ENCODE measurements at regions not wholly inside any gene's neighbourhood (a gene's known extent, or its start where the extent isn't known, plus 50 kb on each side); places are given as distances from the start of the nearest gene placed in this dataset.

DNA sequence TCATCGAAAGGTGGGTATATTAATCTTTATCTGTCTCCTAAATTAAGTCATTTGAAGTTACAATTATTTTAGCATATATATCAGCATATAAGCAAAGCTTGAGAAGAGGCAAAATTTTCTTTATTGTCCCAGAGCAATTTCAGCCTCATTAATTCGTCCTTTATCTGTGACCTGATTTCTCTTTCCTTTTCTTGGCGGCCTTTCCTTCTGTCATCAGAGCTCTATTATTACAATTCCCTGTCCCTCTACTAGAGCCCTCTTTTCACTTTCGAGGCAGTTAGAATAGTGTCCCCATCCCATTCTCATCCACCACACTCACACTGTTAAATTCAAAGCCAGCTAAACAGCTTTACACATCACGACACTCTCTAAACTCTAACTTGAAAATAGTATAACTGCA lies 1293.2 kb upstream of the FAM98A start:
- ATAC-seq (no peak), DNase-seq (no peak)
- Mint-ChIP-seq H3K9me3 (peaks cover 5% of the 10 kb centered on the region), H3K4me3 (no peak overlapping the region), H3K27me3 (no peaks in the 10 kb centered on the region), H3K4me1 (no peaks in the 10 kb centered on the region), H3K27ac (no peak overlapping the region), H3K36me3 (ENCODE audit: low read depth) (no peaks in the 10 kb centered on the region)

DNA sequence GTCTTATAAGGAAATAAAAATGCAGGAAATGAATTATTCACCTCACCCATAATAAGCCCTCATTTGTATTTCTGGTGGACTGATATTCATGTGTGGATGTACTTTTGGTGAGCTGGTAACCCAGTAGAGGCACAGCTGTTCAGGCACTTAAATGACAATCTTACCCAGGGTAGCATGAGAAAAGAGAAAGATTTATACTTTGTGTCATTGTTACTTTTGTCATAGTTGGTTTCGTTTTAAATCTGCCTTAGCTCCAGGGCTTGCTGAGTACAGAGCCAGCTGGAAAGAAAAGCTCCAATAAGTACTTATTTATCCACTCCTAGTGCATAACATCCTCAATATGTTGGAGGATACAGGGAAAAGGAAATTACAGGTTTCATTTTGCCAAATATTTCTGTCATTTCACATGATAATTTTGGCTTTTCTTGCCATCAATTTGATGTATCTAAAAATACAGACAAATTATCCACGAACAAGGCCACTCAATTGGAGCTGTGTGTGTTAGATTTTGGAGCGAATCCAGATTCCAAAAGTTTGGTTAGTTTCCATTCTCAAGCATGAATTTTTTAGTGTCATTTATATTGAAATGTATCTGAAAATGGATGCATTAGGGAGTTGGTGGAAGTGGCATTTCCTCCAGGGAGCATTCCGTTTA lies 1276.1 kb upstream of the FAM98A start:
- Mint-ChIP-seq H3K4me1 (no peaks in the 10 kb centered on the region), H3K27me3 (no peaks in the 10 kb centered on the region), H3K36me3 (ENCODE audit: low read depth) (no peaks in the 10 kb centered on the region), H3K4me3 (no peak overlapping the region), H3K9me3 (peaks cover 3% of the 10 kb centered on the region), H3K27ac (no peak overlapping the region)
- no peak for ATAC-seq
- DNase-seq = no peak

DNA sequence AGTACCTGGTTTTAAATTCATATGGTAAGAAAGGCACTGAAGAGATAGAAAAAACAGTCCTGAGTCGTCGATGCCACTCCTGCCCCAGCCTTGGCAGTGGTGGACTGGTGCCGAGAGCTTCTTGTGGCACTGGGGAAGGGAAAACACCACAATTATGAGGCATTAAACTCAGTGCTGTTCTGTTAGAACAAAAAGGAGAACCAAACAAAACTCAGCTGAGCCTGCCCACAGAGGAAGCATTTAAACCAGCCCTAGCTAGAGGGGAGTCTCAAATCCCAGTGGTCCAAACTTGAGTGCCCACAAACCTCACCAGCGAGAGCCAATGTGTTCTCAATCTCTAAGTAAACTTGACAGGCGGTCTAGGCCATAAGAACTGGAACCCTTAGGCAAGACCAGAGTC lies 1254.5 kb upstream of the FAM98A start:
- no peak for ATAC-seq
- no peaks in the 10 kb centered on the region for H3K27me3 Mint-ChIP-seq
- DNase-seq = no peak
- no peak overlapping the region for H3K4me3 Mint-ChIP-seq
- no peak overlapping the region for H3K27ac Mint-ChIP-seq
- H3K36me3 Mint-ChIP-seq (ENCODE audit: low read depth) = no peaks in the 10 kb centered on the region
- no peaks in the 10 kb centered on the region for H3K4me1 Mint-ChIP-seq
- H3K9me3 Mint-ChIP-seq = peaks cover 29% of the 10 kb centered on the region

DNA sequence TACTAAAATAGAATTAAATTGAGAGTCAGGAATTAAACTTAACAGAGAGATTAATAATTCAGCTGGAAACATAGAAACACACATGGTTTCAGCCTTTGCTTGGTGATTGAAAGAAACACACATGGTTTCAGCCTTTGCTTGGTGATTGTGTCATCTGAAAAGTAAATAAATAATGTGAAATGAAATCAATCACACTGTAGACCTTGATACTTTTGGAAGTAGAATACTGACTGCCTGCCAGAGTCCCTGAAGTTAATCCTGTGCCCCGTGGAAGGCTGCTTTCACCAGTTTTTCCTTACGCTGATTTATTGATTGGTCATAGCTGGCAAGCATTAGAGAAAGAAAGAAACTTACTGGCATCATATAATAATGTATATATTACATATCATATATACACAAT lies 1252.7 kb upstream of the FAM98A start:
- Mint-ChIP-seq H3K9me3 (peaks cover 24% of the 10 kb centered on the region), H3K4me1 (no peaks in the 10 kb centered on the region), H3K4me3 (no peak overlapping the region), H3K27ac (no peak overlapping the region), H3K27me3 (no peaks in the 10 kb centered on the region), H3K36me3 (ENCODE audit: low read depth) (no peaks in the 10 kb centered on the region)
- DNase-seq = no peak
- ATAC-seq = no peak

DNA sequence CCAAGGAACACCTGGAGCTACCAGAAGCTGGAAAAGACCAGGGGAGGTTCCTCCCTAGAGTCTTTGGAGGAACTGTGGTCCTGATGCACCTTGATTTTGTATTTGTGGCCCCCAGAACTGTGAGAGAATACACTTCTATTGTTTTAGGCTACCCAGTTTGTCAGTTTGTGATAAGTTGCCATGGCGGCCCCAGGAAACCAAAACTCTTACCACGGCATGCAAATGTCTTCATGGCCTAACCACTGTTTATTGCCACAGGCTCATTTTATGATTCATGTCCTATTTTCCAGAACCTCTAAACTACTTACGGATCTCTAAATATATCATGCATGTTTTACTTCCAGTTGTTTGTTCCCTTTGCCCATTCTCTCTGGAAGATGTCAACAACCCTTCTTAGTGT lies 1250.7 kb upstream of the FAM98A start:
- Mint-ChIP-seq H3K4me3 (no peak overlapping the region), H3K4me1 (no peaks in the 10 kb centered on the region), H3K27ac (no peak overlapping the region), H3K27me3 (no peaks in the 10 kb centered on the region), H3K36me3 (ENCODE audit: low read depth) (no peaks in the 10 kb centered on the region), H3K9me3 (peaks cover 11% of the 10 kb centered on the region)
- ATAC-seq (no peak), DNase-seq (no peak)

DNA sequence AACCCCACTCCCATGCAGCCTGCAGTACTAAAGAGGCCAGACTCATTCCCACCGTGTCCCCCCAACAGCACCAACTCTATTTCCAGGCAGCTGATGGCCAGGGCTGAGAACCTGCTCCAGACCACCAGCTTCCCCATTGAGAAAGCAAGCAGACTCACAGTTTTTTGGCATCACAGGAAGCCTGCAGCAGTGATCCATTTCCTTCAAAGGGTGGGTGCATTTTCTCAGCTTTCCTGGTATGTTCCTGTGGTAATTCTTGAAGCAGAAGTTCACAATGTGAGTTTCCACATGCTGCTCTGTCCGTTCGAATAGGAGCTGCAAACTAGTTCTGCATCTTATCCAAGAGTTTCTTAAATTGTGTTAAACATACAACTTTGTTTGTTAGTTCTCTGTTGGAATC lies 1249.6 kb upstream of the FAM98A start:
- Mint-ChIP-seq H3K27me3 (no peaks in the 10 kb centered on the region), H3K4me3 (no peak overlapping the region), H3K27ac (no peak overlapping the region), H3K36me3 (ENCODE audit: low read depth) (no peaks in the 10 kb centered on the region), H3K4me1 (no peaks in the 10 kb centered on the region), H3K9me3 (peaks cover 11% of the 10 kb centered on the region)
- DNase-seq (no peak), ATAC-seq (no peak)

DNA sequence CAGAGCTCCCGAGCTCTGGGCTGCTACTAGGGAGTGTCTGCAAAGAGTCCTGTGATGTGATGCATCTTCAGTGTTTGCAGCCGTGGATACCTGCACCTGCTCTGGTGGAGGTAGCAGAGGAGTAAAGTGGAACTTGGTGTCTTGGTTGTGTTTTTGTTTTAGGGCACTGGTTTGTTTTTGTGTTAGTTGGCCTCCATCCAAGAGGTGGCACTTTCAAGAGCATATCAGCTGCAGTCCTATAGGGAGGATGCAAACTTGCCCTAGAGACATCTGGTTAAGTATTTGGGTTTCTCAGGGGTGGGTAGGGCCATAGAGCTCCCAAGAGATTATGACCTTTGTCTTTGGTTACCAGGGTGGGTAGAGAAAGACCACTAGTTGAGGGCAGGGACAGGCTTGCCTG lies 1249.0 kb upstream of the FAM98A start:
- Mint-ChIP-seq H3K9me3 (peaks cover 11% of the 10 kb centered on the region), H3K4me3 (no peak overlapping the region), H3K27me3 (no peaks in the 10 kb centered on the region), H3K4me1 (no peaks in the 10 kb centered on the region), H3K36me3 (ENCODE audit: low read depth) (no peaks in the 10 kb centered on the region), H3K27ac (no peak overlapping the region)
- no peak for DNase-seq
- ATAC-seq = no peak

DNA sequence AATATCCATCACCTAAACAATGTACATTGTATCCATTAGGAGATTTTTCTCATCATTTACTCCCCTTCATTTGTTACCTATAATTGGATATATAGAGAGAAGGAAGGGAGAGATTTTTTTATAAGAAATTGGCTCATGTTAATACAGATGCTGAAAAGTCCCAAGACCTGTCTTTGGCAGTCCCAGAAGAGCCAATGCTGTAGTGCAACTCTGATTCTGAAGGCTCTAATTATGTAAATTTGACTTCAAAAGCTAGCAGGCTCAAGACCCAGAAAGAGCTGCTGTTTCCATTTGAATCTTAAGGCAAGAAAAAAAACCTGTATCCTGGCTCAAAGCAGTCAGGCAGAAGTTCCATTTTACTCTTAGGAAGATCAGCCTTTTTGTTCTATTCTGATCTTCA lies 1245.5 kb upstream of the FAM98A start:
- H3K27me3 Mint-ChIP-seq = no peaks in the 10 kb centered on the region
- H3K4me3 Mint-ChIP-seq = no peak overlapping the region
- no peak for DNase-seq
- no peaks in the 10 kb centered on the region for H3K4me1 Mint-ChIP-seq
- no peaks in the 10 kb centered on the region for H3K36me3 Mint-ChIP-seq (ENCODE audit: low read depth)
- ATAC-seq = no peak
- H3K9me3 Mint-ChIP-seq = peaks cover 7% of the 10 kb centered on the region
- H3K27ac Mint-ChIP-seq = no peak overlapping the region

DNA sequence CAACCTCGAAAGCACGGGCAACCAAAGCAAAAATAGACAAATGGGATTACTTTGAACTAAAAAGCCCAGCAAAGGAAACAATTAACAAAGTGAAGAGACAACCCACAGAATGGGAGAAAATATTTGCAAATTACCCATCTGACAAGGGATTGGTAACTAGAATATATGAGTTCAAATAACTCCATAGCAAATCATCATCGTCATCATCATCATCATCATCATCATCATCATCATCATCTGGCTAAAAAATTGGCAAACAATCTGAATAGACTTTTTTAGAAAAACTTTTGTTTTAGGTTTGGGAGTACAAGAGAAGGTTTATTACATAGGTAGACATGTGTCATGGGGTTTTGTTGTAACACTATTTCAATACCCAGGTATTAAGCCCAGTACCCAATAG lies 1239.3 kb upstream of the FAM98A start:
- ATAC-seq (no peak), DNase-seq (no peak)
- H3K4me3 Mint-ChIP-seq = no peak overlapping the region
- no peaks in the 10 kb centered on the region for H3K4me1 Mint-ChIP-seq
- H3K27ac Mint-ChIP-seq = no peak overlapping the region
- no peaks in the 10 kb centered on the region for H3K27me3 Mint-ChIP-seq
- peaks cover 40% of the 10 kb centered on the region for H3K9me3 Mint-ChIP-seq
- no peaks in the 10 kb centered on the region for H3K36me3 Mint-ChIP-seq (ENCODE audit: low read depth)

DNA sequence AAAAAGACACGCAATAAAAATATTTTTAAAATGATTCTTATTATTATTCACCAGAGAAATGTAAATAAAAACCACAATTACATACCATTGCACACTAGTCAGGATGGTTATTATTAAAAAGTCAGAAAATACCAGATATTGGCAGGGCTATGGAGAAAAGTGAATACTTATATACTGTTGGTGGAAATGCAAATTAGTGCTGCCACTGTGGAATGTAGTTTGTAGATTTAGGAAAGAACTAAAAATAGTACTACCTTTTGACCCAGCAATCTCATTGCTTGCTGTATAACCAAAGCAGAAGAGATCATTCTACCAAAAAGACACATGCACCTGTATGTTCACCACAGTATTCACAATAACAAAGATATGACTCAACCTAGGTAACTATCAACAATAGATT lies 1237.3 kb upstream of the FAM98A start:
- H3K9me3 Mint-ChIP-seq = peaks cover 46% of the 10 kb centered on the region

DNA sequence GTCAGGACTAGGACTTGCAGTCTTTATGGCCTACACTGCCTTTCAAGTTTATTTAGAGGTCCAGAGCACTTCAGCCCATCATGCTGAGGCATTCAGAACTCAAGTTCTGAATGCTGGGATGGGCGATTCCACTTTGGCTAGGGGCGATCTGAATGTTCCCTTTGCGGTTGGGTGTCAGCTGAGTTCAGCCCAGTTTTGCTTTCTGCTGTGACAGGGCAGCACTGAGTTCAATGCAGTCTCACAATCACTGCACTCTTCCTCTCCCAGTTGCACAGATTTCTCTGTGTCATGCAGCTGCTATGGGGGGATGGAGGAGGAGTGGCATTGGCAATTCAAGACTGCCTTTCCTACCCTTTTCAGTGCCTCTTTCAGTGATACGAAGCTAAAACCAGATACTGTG lies 1232.0 kb upstream of the FAM98A start:
- DNase-seq (no peak), ATAC-seq (no peak)
- H3K36me3 Mint-ChIP-seq (ENCODE audit: low read depth) = no peaks in the 10 kb centered on the region
- no peak overlapping the region for H3K4me3 Mint-ChIP-seq
- H3K27ac Mint-ChIP-seq = no peak overlapping the region
- H3K4me1 Mint-ChIP-seq = no peaks in the 10 kb centered on the region
- no peaks in the 10 kb centered on the region for H3K27me3 Mint-ChIP-seq
- H3K9me3 Mint-ChIP-seq = peaks cover 38% of the 10 kb centered on the region

More for the DNA sequence above, 1237.3 kb upstream of the FAM98A start:
- Mint-ChIP-seq H3K4me3 (no peak overlapping the region), H3K27me3 (no peaks in the 10 kb centered on the region), H3K27ac (no peak overlapping the region), H3K36me3 (ENCODE audit: low read depth) (no peaks in the 10 kb centered on the region), H3K4me1 (no peaks in the 10 kb centered on the region)
- DNase-seq (no peak), ATAC-seq (no peak)

DNA sequence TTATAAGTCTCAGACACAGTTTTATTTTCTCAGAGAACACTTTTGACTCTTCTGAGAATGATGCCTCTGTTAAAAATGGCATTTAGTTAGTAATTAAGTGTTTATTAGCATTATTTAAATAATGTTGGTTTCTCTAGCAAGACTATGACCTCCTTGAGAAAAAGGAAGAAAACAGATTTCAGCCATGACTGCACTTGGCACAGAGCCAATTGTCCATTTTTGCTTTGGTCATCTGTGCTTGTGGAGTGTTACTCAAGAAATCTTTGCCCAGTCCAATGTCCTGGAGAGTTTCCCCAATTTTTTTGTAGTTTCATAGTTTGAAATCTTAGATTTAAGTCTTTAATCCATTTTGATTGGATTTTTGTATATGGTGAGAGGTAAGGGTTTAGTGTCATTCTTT lies 1229.4 kb upstream of the FAM98A start:
- no peak overlapping the region for H3K27ac Mint-ChIP-seq
- no peak for ATAC-seq
- peaks cover 30% of the 10 kb centered on the region for H3K9me3 Mint-ChIP-seq

DNA sequence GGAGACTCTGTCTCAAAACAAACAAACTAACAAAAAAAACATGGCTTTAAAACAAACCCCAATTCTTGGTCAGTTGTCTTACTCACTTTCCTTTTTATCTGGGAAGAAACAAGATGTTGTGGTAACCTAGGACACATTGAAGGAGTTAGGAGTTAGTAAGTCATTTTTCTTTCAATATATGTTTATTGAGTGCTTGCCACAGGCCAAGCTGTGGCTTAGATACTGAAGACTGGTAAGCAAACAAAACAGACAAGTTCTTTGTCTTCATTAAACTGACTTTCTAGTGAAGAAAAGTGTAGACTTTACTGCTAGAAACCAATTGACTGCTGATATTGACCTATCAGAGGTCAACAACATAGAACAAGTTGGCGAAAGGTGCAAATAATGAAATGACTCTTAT lies 1228.3 kb upstream of the FAM98A start:
- Mint-ChIP-seq H3K36me3 (ENCODE audit: low read depth) (no peaks in the 10 kb centered on the region), H3K27ac (no peak overlapping the region), H3K27me3 (no peaks in the 10 kb centered on the region), H3K4me3 (no peak overlapping the region), H3K4me1 (no peaks in the 10 kb centered on the region), H3K9me3 (peaks cover 24% of the 10 kb centered on the region)
- no peak for ATAC-seq
- no peak for DNase-seq

More for the DNA sequence above, 1229.4 kb upstream of the FAM98A start:
- Mint-ChIP-seq H3K4me1 (no peaks in the 10 kb centered on the region), H3K4me3 (no peak overlapping the region), H3K36me3 (ENCODE audit: low read depth) (no peaks in the 10 kb centered on the region), H3K27me3 (no peaks in the 10 kb centered on the region)
- DNase-seq = no peak

DNA sequence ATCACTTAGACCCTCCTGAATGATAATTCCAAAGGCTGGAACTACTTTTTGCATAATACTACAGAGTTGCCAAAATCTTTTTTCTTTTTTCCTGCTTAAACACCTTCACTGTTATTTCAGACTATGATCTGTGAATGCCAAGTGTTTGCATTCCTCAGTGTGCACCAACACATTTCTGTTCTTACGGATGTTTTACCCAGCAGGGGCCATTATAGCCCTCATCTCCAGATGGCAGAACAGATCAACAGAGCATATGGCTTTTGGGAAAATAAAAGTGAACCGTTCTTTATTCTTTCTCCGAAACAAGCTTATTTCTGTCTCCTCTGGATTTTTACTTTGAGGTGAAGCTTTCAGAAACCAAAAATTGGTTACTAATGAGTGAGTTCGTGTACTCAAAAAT lies 1226.6 kb upstream of the FAM98A start:
- no peak for DNase-seq
- Mint-ChIP-seq H3K9me3 (peaks cover 24% of the 10 kb centered on the region), H3K27me3 (no peaks in the 10 kb centered on the region), H3K36me3 (ENCODE audit: low read depth) (no peaks in the 10 kb centered on the region), H3K4me3 (no peak overlapping the region), H3K4me1 (no peaks in the 10 kb centered on the region), H3K27ac (no peak overlapping the region)
- ATAC-seq = no peak

DNA sequence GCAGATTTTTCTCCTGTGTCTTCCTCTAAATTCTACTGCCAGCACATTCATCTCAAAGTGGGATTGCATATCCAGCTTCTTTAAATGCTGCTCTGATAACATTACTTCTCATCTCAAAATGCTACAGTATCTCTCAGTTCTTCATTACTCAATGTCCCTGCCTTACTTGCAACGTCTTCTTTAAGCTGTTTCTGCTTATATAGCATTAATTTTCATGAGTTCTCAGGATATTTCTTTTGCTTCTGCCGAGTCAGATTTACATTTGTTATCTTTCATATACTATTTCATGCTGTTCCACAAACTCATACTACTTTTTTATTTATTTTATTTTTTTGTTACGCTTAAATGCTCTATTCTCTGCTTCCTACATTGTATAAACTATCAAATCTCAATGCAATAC lies 1223.5 kb upstream of the FAM98A start:
- no peak overlapping the region for H3K4me3 Mint-ChIP-seq
- no peak overlapping the region for H3K27ac Mint-ChIP-seq

More for the DNA sequence above, 1223.5 kb upstream of the FAM98A start:
- Mint-ChIP-seq H3K9me3 (peaks cover 10% of the 10 kb centered on the region), H3K27me3 (no peaks in the 10 kb centered on the region), H3K4me1 (no peaks in the 10 kb centered on the region), H3K36me3 (ENCODE audit: low read depth) (no peaks in the 10 kb centered on the region)
- DNase-seq (no peak), ATAC-seq (no peak)
